Neural crest cell (in vitro differentiated cells): ENCODE measurements at regions not wholly inside any gene's neighbourhood (a gene's known extent, or its start where the extent isn't known, plus 50 kb on each side); places are given as distances from the start of the nearest gene placed in this dataset.

Experiments used
- DNase-seq: peaks from one replicate; pipeline ENCODE4 v3.0.0; 2021; ENCODE audit warnings: low read depth, mixed read lengths, low spot score
- H3K27ac Mint-ChIP-seq: one replicate; pipeline ENCODE4 v1.8.0; 2021; ENCODE audit warnings: mild to moderate bottlenecking, mixed read lengths; ENCODE audit not compliant: unreplicated experiment
- H3K27me3 Mint-ChIP-seq: 2 replicates; pipeline ENCODE4 v1.8.0; 2021; ENCODE audit warnings: low read depth, mild to moderate bottlenecking, mixed read lengths
- H3K36me3 Mint-ChIP-seq: 2 replicates; pipeline ENCODE4 v1.8.0; 2021; ENCODE audit warnings: low read depth, mild to moderate bottlenecking, mixed read lengths
- H3K4me1 Mint-ChIP-seq: 2 replicates; pipeline ENCODE4 v1.8.0; 2021; ENCODE audit warnings: mixed read lengths
- H3K4me3 Mint-ChIP-seq: one replicate; pipeline ENCODE4 v1.8.0; 2021; ENCODE audit warnings: mild to moderate bottlenecking, mixed read lengths
- H3K9me3 Mint-ChIP-seq: 2 replicates; pipeline ENCODE4 v1.8.0; 2021; ENCODE audit warnings: mixed read lengths
- CTCF ChIP-seq: fragments of 200-600 bp; sonication (generic); conservative IDR thresholded peaks from 2 replicates; pipeline ENCODE4 v1.5.0; 2021; ENCODE audit warnings: antibody characterized with exemption, mild to moderate bottlenecking

DNA sequence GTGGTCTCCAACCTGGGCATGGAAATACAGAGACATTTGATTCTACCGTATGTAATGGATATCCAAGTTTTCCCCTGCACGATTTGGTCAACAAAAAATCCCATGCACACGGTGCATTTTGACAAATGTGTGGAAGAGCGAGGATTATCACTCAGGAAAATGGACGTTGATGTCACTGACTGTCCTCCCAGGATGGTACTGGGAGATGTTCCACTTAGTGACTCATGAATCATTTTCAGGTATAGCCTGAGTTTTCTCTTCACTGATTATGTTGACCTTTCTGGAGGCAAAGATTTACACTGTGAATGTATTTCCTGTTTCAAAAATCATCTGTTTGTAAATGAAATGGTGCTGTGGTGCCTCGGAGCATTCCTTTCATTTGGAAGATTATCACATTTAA is 596.7 kb upstream of the ADAMTS9 start:
- Mint-ChIP-seq H3K4me1 (peaks cover 17% of the 10 kb centered on the region), H3K36me3 (no peaks in the 10 kb centered on the region), H3K27me3 (no peaks in the 10 kb centered on the region), H3K9me3 (peaks cover 4% of the 10 kb centered on the region), H3K4me3 (no peak overlapping the region), H3K27ac (no peak overlapping the region)
- no peak for TF ChIP-seq CTCF
- DNase-seq: no peak

- H3K36me3 Mint-ChIP-seq: no peaks in the 10 kb centered on the region
- peaks cover under 1% of the 10 kb centered on the region for H3K4me1 Mint-ChIP-seq
- no peak overlapping the region for H3K4me3 Mint-ChIP-seq
- TF ChIP-seq CTCF: no peak
- H3K27me3 Mint-ChIP-seq: no peaks in the 10 kb centered on the region
- no peak for DNase-seq
- H3K9me3 Mint-ChIP-seq: peaks cover 4% of the 10 kb centered on the region
- H3K27ac Mint-ChIP-seq: no peak overlapping the region
These were observed 591.5 kb upstream of the ADAMTS9 start for GRCh38 chr3:65279225-65279782.

DNA sequence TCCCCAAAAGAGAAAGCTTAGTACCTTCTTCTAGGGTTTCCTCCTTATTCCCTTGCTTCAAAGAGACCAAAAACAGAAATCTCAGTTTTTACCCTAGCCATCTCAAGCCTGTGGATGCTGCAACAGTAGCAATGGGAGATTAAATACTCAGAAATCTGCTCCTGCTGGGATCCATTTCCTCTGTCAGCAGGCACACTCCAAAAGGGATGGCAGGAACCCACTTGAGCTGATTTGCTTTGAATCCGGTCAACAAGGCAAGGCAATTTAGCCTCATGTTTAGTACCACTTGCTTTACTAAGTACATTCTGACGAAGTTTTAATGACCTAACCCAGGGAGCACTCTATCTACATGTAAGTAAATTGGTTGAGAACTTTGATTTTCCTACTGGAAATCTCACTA is 590.0 kb upstream of the ADAMTS9 start:
- no peaks in the 10 kb centered on the region for H3K36me3 Mint-ChIP-seq
- H3K27ac Mint-ChIP-seq: no peak overlapping the region
- H3K27me3 Mint-ChIP-seq: no peaks in the 10 kb centered on the region
- no peak for DNase-seq
- TF ChIP-seq CTCF: no peak
- H3K4me3 Mint-ChIP-seq: no peak overlapping the region
- no peaks in the 10 kb centered on the region for H3K9me3 Mint-ChIP-seq
- no peaks in the 10 kb centered on the region for H3K4me1 Mint-ChIP-seq

DNA sequence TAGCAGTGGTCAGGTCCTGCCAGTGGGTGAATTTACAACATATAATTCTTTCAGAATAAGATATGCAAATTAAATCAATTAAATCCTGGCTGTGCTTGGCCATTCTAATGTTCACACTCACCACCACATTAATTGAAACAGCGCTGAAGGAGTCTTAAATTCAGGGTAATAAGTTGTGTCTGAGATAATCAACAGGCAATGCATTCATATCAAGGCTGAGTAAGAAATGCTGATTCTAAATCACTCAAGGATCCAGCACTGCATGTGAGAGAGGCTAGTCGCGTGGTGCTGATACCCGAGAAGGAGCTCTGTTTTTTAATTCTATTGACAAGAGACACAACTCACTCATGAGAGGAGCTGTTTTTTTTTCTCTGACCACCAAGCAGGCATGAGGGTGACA is 588.8 kb upstream of the ADAMTS9 start:
- H3K27ac Mint-ChIP-seq: no peak overlapping the region
- peaks cover 3% of the 10 kb centered on the region for H3K36me3 Mint-ChIP-seq
- peaks cover 3% of the 10 kb centered on the region for H3K9me3 Mint-ChIP-seq
- no peaks in the 10 kb centered on the region for H3K4me1 Mint-ChIP-seq
- no peak for TF ChIP-seq CTCF
- H3K4me3 Mint-ChIP-seq: no peak overlapping the region
- H3K27me3 Mint-ChIP-seq: no peaks in the 10 kb centered on the region
- no peak for DNase-seq

GRCh38 chr3:65268426-65268825 is 580.6 kb upstream of the ADAMTS9 start:
- H3K9me3 Mint-ChIP-seq: peaks cover 3% of the 10 kb centered on the region
- no peak for TF ChIP-seq CTCF
- no peaks in the 10 kb centered on the region for H3K27me3 Mint-ChIP-seq
- no peak for DNase-seq
- H3K4me1 Mint-ChIP-seq: peaks cover 16% of the 10 kb centered on the region
- H3K4me3 Mint-ChIP-seq: no peak overlapping the region
- no peak overlapping the region for H3K27ac Mint-ChIP-seq
- H3K36me3 Mint-ChIP-seq: peaks cover 3% of the 10 kb centered on the region
